ENCODE measurements at regions not wholly inside any gene's neighbourhood (a gene's known extent, or its start where the extent isn't known, plus 50 kb on each side); places are given as distances from the start of the nearest gene placed in this dataset.
A peak's percentile ranks its signal among the peaks of the same experiment; 100 is the strongest.

GRCh38 chr5:34597034-34598027 is 58.8 kb upstream of the RAI14 start:
- DNase-seq (ENCODE audit: low read depth): peak; percentile 40

- peak; percentile 99 for DNase-seq (ENCODE audit: low read depth)
Measured at GRCh38 chr5:34598177-34598794, 57.8 kb upstream of the RAI14 start.

GRCh38 chr5:34599471-34600117 is 56.5 kb upstream of the RAI14 start:
- peak; percentile 48 for DNase-seq (ENCODE audit: low read depth)

- no peak for DNase-seq (ENCODE audit: low read depth)
Measured at GRCh38 chr5:34600118-34600493, 56.0 kb upstream of the RAI14 start.

GRCh38 chr5:34603378-34603777 is 52.8 kb upstream of the RAI14 start:
- DNase-seq (ENCODE audit: low read depth): no peak

- no peak for DNase-seq (ENCODE audit: low read depth)
Measured at GRCh38 chr5:34604119-34604675, 51.9 kb upstream of the RAI14 start.

- DNase-seq (ENCODE audit: low read depth): no peak
Measured at GRCh38 chr5:34606101-34606500, 50.0 kb upstream of the RAI14 start.
